Tibial nerve (tissue), 4 donors: ENCODE measurements at regions not wholly inside any gene's neighbourhood (a gene's known extent, or its start where the extent isn't known, plus 50 kb on each side); places are given as distances from the start of the nearest gene placed in this dataset.

ENCODE experiments used
- DNase-seq, 2 donors: peaks; one replicate each; pipeline ENCODE4 v3.0.0-alpha.2; 2019; ENCODE audit warnings: low spot score in 2 of 2
- H3K27ac ChIP-seq, 4 donors: fragments of 200-600 bp; sonication (generic) in 3 of 4; one replicate each; pipeline ENCODE4 v1.5.1; 2017 to 2019; ENCODE audit warnings: mild to moderate bottlenecking in 1 of 4
- H3K27me3 ChIP-seq, 2 donors: fragments of 200-600 bp; sonication (generic) in 1 of 2; one replicate each; pipeline versions ENCODE4 v1.5.1 to v1.6.0; 2017 to 2019
- H3K36me3 ChIP-seq, 3 donors: fragments of 200-600 bp; sonication (generic); one replicate each; pipeline ENCODE4 v1.5.1; 2018 to 2019
- H3K4me1 ChIP-seq, 4 donors: fragments of 200-600 bp; sonication (generic) in 3 of 4; one replicate each; pipeline ENCODE4 v1.5.1; 2017 to 2019
- H3K4me3 ChIP-seq, 4 donors: fragments of 200-600 bp; sonication (generic) in 3 of 4; one replicate each; pipeline ENCODE4 v1.5.1; 2017 to 2019; ENCODE audit warnings: mild to moderate bottlenecking in 1 of 4, moderate library complexity in 1 of 4
- H3K9me3 ChIP-seq, 4 donors: fragments of 200-600 bp; sonication (generic) in 3 of 4; one replicate each; pipeline ENCODE4 v1.5.1; 2017 to 2019
- CTCF ChIP-seq, 5 experiments: fragments of 200-600 bp in 3 of 5; fragments of 450-650 bp in 2 of 5; sonication (generic) in 3 of 5; IDR thresholded peaks; one replicate each; pipeline ENCODE4 v1.5.1; 2016 to 2019; ENCODE audit warnings: antibody characterized with exemption in 5 of 5, mild to moderate bottlenecking in 3 of 5, moderate library complexity in 2 of 5
- EP300 ChIP-seq, 2 donors: sonication (generic); formaldehyde crosslinking; IDR thresholded peaks; one replicate each; pipeline ENCODE4 v1.6.1; 2017; ENCODE audit warnings: antibody characterized with exemption in 2 of 2, mild to moderate bottlenecking in 1 of 2
- POLR2A ChIP-seq, 2 donors: fragments of 450-650 bp; IDR thresholded peaks; one replicate each; pipeline ENCODE4 v1.6.1; 2017; ENCODE audit warnings: antibody characterized with exemption in 2 of 2, mild to moderate bottlenecking in 2 of 2, moderate library complexity in 2 of 2
- WGBS, 2 donors: methylation state at CpG; one replicate each; pipeline ENCODE4 v1.1.5; 2018; 5-methylcytosine and 5-hydroxymethylcytosine counted together

GRCh38 chr6:166052837-166053236, 114.8 kb downstream of the TBXT start:
- H3K4me1 ChIP-seq, result peaks cover 0 to 8% (median 0%) of the 10 kb centered on the region in 4 donors
- no peak overlapping the region for H3K27ac ChIP-seq
- no peak for DNase-seq
- TF ChIP-seq EP300 (IDR thresholded peaks at IDR 0.05), result no peak
- no peak for TF ChIP-seq CTCF (IDR thresholded peaks at IDR 0.05)
- H3K27me3 ChIP-seq, result no peaks in the 10 kb centered on the region
- H3K9me3 ChIP-seq, result peaks cover 0 to 43% (median 3%) of the 10 kb centered on the region in 4 donors
- H3K4me3 ChIP-seq, result no peak overlapping the region
- no peaks in the 10 kb centered on the region for H3K36me3 ChIP-seq

GRCh38 chr6:166050559-166050958, 117.1 kb downstream of the TBXT start:
- no peak for TF ChIP-seq CTCF (IDR thresholded peaks at IDR 0.05)
- TF ChIP-seq POLR2A (IDR thresholded peaks at IDR 0.05), result no peak
- TF ChIP-seq EP300 (IDR thresholded peaks at IDR 0.05), result no peak
- H3K4me1 ChIP-seq, result no peaks in the 10 kb centered on the region
- 71 to 77% methylated on average over 4 of the region's 4 CpGs for WGBS, 2 donors

GRCh38 chr6:166046982-166047381, 120.7 kb downstream of the TBXT start:
- no peaks in the 10 kb centered on the region for H3K27me3 ChIP-seq
- 74 to 83% methylated on average over 1 of the region's 1 CpG for WGBS, 2 donors
- no peaks in the 10 kb centered on the region for H3K4me1 ChIP-seq
- no peaks in the 10 kb centered on the region for H3K36me3 ChIP-seq
- peaks cover 0 to 12% (median 0%) of the 10 kb centered on the region in 4 donors for H3K9me3 ChIP-seq
- no peak for DNase-seq
- no peak overlapping the region for H3K27ac ChIP-seq
- TF ChIP-seq EP300 (IDR thresholded peaks at IDR 0.05) (no peak), POLR2A (IDR thresholded peaks at IDR 0.05) (no peak), CTCF (IDR thresholded peaks at IDR 0.05) (no peak)
- no peak overlapping the region for H3K4me3 ChIP-seq

More at GRCh38 chr6:166050559-166050958, 117.1 kb downstream of the TBXT start:
- no peak for DNase-seq
- Histone ChIP-seq H3K4me3 (no peak overlapping the region), H3K9me3 (peaks cover 0 to 43% (median 3%) of the 10 kb centered on the region in 4 donors), H3K36me3 (no peaks in the 10 kb centered on the region), H3K27me3 (no peaks in the 10 kb centered on the region), H3K27ac (no peak overlapping the region)

- Histone ChIP-seq H3K4me1 (no peaks in the 10 kb centered on the region), H3K27ac (no peak overlapping the region), H3K9me3 (peaks cover 0 to 6% (median 0%) of the 10 kb centered on the region in 4 donors), H3K27me3 (no peaks in the 10 kb centered on the region), H3K4me3 (no peak overlapping the region), H3K36me3 (no peaks in the 10 kb centered on the region)
- no peak for TF ChIP-seq EP300 (IDR thresholded peaks at IDR 0.05)
- no peak for TF ChIP-seq CTCF (IDR thresholded peaks at IDR 0.05)
- TF ChIP-seq POLR2A (IDR thresholded peaks at IDR 0.05), result no peak
- 65 to 67% methylated on average over 2 of the region's 2 CpGs for WGBS, 2 donors
- no peak for DNase-seq
Observed at GRCh38 chr6:166046226-166046625, 121.4 kb downstream of the TBXT start.

GRCh38 chr6:166045860-166046200, 121.8 kb downstream of the TBXT start:
- Histone ChIP-seq H3K4me1 (no peaks in the 10 kb centered on the region), H3K4me3 (no peak overlapping the region), H3K9me3 (peaks cover 0 to 3% (median 0%) of the 10 kb centered on the region in 4 donors), H3K27ac (no peak overlapping the region), H3K27me3 (no peaks in the 10 kb centered on the region), H3K36me3 (no peaks in the 10 kb centered on the region)
- no peak for DNase-seq
- WGBS, 2 donors, result 61 to 65% methylated on average over 1 of the region's 1 CpG
- TF ChIP-seq CTCF (IDR thresholded peaks at IDR 0.05) (no peak), EP300 (IDR thresholded peaks at IDR 0.05) (no peak), POLR2A (IDR thresholded peaks at IDR 0.05) (no peak)
